Fibroblast of lung (primary cell): ENCODE measurements at regions not wholly inside any gene's neighbourhood (a gene's known extent, or its start where the extent isn't known, plus 50 kb on each side); places are given as distances from the start of the nearest gene placed in this dataset.

Source experiments
- CTCF ChIP-seq, 2 donors: IDR thresholded peaks in 1 of 2; conservative IDR thresholded peaks in 1 of 2; 1 replicate in 1 of 2; 2 replicates in 1 of 2; pipeline ENCODE4 v1.5.1; 2011 to 2012; ENCODE audit warnings: low read length in 2 of 2, control low read depth in 1 of 2, inconsistent platforms in 1 of 2, low read depth in 1 of 2, mild to moderate bottlenecking in 1 of 2
- EZH2 ChIP-seq: IDR thresholded peaks from 2 replicates; pipeline ENCODE4 v1.5.1; 2012; ENCODE audit warnings: low read length, control low read depth, mild to moderate bottlenecking; ENCODE audit errors: missing control alignments

- TF ChIP-seq CTCF (conservative IDR thresholded peaks at IDR 0.05 in 1 of 2, IDR thresholded peaks at IDR 0.05 in 1 of 2; ENCODE audit: low read depth in 1 of 2, low read length in 2 of 2) (peak; percentile 79 to 94), EZH2 (no peak)
Observed at GRCh38 chr5:69007726-69008368, 86.0 kb upstream of the SLC30A5 start.
